IMR-90 (cell line): ENCODE measurements at regions not wholly inside any gene's neighbourhood (a gene's known extent, or its start where the extent isn't known, plus 50 kb on each side); places are given as distances from the start of the nearest gene placed in this dataset.

ENCODE experiments used
- POLR2A ChIP-seq: IDR thresholded peaks from 2 replicates; pipeline ENCODE4 v1.6.1; 2012; ENCODE audit warnings: mild to moderate bottlenecking, low read depth, low read length
- RAD21 ChIP-seq: IDR thresholded peaks from 2 replicates; pipeline ENCODE4 v1.6.1; 2012; ENCODE audit warnings: low read length, improper control_type of control experiment
- RFX5 ChIP-seq: IDR thresholded peaks from 2 replicates; pipeline ENCODE4 v1.8.0; 2012; ENCODE audit warnings: low read depth, mild to moderate bottlenecking, low read length, moderate library complexity
- USF2 ChIP-seq: fragments of 150-350 bp; IDR thresholded peaks from 2 replicates; pipeline ENCODE4 v1.6.1; 2017; ENCODE audit warnings: mild to moderate bottlenecking, antibody characterized with exemption, low read length, low read depth
- TF ChIP-seq, protein P1 (sequence below): conservative IDR thresholded peaks from 2 replicates; pipeline ENCODE4 v1.5.1; 2012; ENCODE audit warnings: mild to moderate bottlenecking, low read depth, low read length, improper control_type of control experiment

GRCh38 chr5:116378777-116379121, 195.9 kb downstream of the SEMA6A start:
- TF ChIP-seq, protein P1, sequence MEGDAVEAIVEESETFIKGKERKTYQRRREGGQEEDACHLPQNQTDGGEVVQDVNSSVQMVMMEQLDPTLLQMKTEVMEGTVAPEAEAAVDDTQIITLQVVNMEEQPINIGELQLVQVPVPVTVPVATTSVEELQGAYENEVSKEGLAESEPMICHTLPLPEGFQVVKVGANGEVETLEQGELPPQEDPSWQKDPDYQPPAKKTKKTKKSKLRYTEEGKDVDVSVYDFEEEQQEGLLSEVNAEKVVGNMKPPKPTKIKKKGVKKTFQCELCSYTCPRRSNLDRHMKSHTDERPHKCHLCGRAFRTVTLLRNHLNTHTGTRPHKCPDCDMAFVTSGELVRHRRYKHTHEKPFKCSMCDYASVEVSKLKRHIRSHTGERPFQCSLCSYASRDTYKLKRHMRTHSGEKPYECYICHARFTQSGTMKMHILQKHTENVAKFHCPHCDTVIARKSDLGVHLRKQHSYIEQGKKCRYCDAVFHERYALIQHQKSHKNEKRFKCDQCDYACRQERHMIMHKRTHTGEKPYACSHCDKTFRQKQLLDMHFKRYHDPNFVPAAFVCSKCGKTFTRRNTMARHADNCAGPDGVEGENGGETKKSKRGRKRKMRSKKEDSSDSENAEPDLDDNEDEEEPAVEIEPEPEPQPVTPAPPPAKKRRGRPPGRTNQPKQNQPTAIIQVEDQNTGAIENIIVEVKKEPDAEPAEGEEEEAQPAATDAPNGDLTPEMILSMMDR, result no peak
- TF ChIP-seq POLR2A, result no peak
- no peak for TF ChIP-seq RAD21
- no peak for TF ChIP-seq USF2
- TF ChIP-seq RFX5, result no peak
